Astrocyte of the spinal cord (primary cell): ENCODE measurements at regions not wholly inside any gene's neighbourhood (a gene's known extent, or its start where the extent isn't known, plus 50 kb on each side); places are given as distances from the start of the nearest gene placed in this dataset.

Source experiments
- DNase-seq: peaks from one replicate; pipeline ENCODE4 v3.0.0; 2011; ENCODE audit warnings: low read depth, low spot score
- H3K4me3 ChIP-seq: 2 replicates; pipeline ENCODE4 v1.5.1; 2011; ENCODE audit warnings: low read depth, mild to moderate bottlenecking, low read length, moderate library complexity
- CTCF ChIP-seq: IDR thresholded peaks from 2 replicates; pipeline ENCODE4 v1.5.1; 2012; ENCODE audit warnings: low read depth, mild to moderate bottlenecking, low read length, inconsistent platforms
- in situ Hi-C: cut with HindIII; loops from 2 replicates; pipeline ENCODE4 v1.10.0; 2017; ENCODE audit warnings: low sequenced_read_pairs

- no peak overlapping the region for H3K4me3 ChIP-seq
- DNase-seq: no peak
- TF ChIP-seq CTCF: no peak
- in situ Hi-C loops: no loop called here
Measured at GRCh38 chr2:19068206-19068605, 290.2 kb downstream of the OSR1 start.

- no peak overlapping the region for H3K4me3 ChIP-seq
- no peak for DNase-seq
- TF ChIP-seq CTCF: no peak
- in situ Hi-C loops: no loop called here
Measured at GRCh38 chr2:19062370-19062769, 296.1 kb downstream of the OSR1 start.

- TF ChIP-seq CTCF: no peak
- no peak overlapping the region for H3K4me3 ChIP-seq
- in situ Hi-C loops: no loop called here
- no peak for DNase-seq
Measured at GRCh38 chr2:19059076-19059475, 299.3 kb downstream of the OSR1 start.

GRCh38 chr2:19051203-19051831 is 307.1 kb downstream of the OSR1 start:
- TF ChIP-seq CTCF: no peak
- H3K4me3 ChIP-seq: no peak overlapping the region
- no peak for DNase-seq
- in situ Hi-C loops: no loop called here

GRCh38 chr2:19050354-19050753 is 308.1 kb downstream of the OSR1 start:
- H3K4me3 ChIP-seq: no peak overlapping the region
- no peak for TF ChIP-seq CTCF
- DNase-seq: no peak
- in situ Hi-C loops: no loop called here

DNA sequence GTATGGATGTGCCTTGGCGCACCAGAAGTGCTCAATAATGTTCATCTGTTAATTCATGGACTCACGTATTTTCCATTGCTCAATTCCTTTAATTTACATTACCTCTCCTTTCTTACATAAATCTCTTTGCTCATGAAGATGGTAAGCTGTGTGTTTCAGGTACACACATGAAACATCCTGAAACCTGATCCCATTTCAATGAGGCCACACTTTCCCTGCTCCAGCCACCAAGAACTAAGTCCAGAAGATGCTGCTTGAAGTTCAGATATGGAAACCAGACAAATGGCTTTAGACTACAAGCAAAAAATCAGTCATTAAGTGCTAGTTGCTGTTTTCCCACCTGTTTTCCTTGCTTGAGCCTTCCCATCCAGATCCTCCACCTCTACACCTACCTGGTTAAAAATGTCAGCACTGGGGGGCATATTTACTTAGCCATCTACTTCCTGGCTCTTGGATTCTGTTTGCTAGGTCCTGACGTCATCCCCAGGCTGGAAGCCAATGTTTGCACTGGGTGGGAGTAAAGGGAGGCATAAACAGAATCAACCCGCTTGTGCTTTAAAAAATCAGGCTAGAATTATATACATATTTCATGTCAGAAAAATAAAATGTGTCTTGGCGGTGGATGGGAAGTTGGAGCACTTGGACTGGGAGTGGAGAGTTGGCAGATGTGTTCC is 309.7 kb downstream of the OSR1 start:
- H3K4me3 ChIP-seq: no peak overlapping the region
- DNase-seq: peak; percentile 29
- no peak for TF ChIP-seq CTCF
- in situ Hi-C loops: no loop called here
